ENCODE measurements at regions not wholly inside any gene's neighbourhood (a gene's known extent, or its start where the extent isn't known, plus 50 kb on each side); places are given as distances from the start of the nearest gene placed in this dataset.

- DNase-seq (ENCODE audit: low read depth in 2 of 2), result no peak
Observed at GRCh38 chr13:31441800-31442510, 242.2 kb downstream of the B3GLCT start.

GRCh38 chr13:31442571-31442970 lies 242.8 kb downstream of the B3GLCT start:
- no peak for DNase-seq (ENCODE audit: low read depth in 2 of 2)

GRCh38 chr13:31444266-31444856 lies 244.6 kb downstream of the B3GLCT start:
- DNase-seq (ENCODE audit: low read depth in 2 of 2), result no peak

- DNase-seq (ENCODE audit: low read depth in 2 of 2), result no peak
Observed at GRCh38 chr13:31452525-31452924, 252.8 kb downstream of the B3GLCT start.

GRCh38 chr13:31455581-31455980 lies 255.8 kb downstream of the B3GLCT start:
- no peak for DNase-seq (ENCODE audit: low read depth in 2 of 2)

- no peak for DNase-seq (ENCODE audit: low read depth in 2 of 2)
Observed at GRCh38 chr13:31456056-31456455, 256.3 kb downstream of the B3GLCT start.

GRCh38 chr13:31460061-31460460 lies 260.3 kb downstream of the B3GLCT start:
- DNase-seq (ENCODE audit: low read depth in 2 of 2), result no peak

- DNase-seq (ENCODE audit: low read depth in 2 of 2), result no peak
Observed at GRCh38 chr13:31461923-31462322, 262.1 kb downstream of the B3GLCT start.

- no peak for DNase-seq (ENCODE audit: low read depth in 2 of 2)
Observed at GRCh38 chr13:31462766-31463165, 263.0 kb downstream of the B3GLCT start.

- DNase-seq (ENCODE audit: low read depth in 2 of 2), result no peak
Observed at GRCh38 chr13:31468114-31468902, 268.5 kb downstream of the B3GLCT start.

- DNase-seq (ENCODE audit: low read depth in 2 of 2), result no peak
Observed at GRCh38 chr13:31469377-31469776, 269.6 kb downstream of the B3GLCT start.

- no peak for DNase-seq (ENCODE audit: low read depth in 2 of 2)
Observed at GRCh38 chr13:31476266-31476665, 263.1 kb upstream of the RXFP2 start.

GRCh38 chr13:31476753-31477152 lies 262.6 kb upstream of the RXFP2 start:
- no peak for DNase-seq (ENCODE audit: low read depth in 2 of 2)

- DNase-seq (ENCODE audit: low read depth in 2 of 2), result no peak
Observed at GRCh38 chr13:31477961-31478360, 261.4 kb upstream of the RXFP2 start.

- DNase-seq (ENCODE audit: low read depth in 2 of 2), result no peak
Observed at GRCh38 chr13:31485183-31485582, 254.1 kb upstream of the RXFP2 start.

GRCh38 chr13:31485651-31486051 lies 253.7 kb upstream of the RXFP2 start:
- no peak for DNase-seq (ENCODE audit: low read depth in 2 of 2)

GRCh38 chr13:31495336-31495735 lies 244.0 kb upstream of the RXFP2 start:
- no peak for DNase-seq (ENCODE audit: low read depth in 2 of 2)

- DNase-seq (ENCODE audit: low read depth in 2 of 2), result no peak
Observed at GRCh38 chr13:31499274-31499673, 240.1 kb upstream of the RXFP2 start.

GRCh38 chr13:31503626-31504025 lies 235.7 kb upstream of the RXFP2 start:
- no peak for DNase-seq (ENCODE audit: low read depth in 2 of 2)

GRCh38 chr13:31504918-31505317 lies 234.4 kb upstream of the RXFP2 start:
- DNase-seq (ENCODE audit: low read depth in 2 of 2), result no peak

GRCh38 chr13:31512331-31512730 lies 227.0 kb upstream of the RXFP2 start:
- DNase-seq (ENCODE audit: low read depth in 2 of 2), result no peak

- DNase-seq (ENCODE audit: low read depth in 2 of 2), result no peak
Observed at GRCh38 chr13:31514932-31515331, 224.4 kb upstream of the RXFP2 start.

GRCh38 chr13:31515427-31515826 lies 223.9 kb upstream of the RXFP2 start:
- no peak for DNase-seq (ENCODE audit: low read depth in 2 of 2)
